H1 (cell line): ENCODE measurements at regions not wholly inside any gene's neighbourhood (a gene's known extent, or its start where the extent isn't known, plus 50 kb on each side); places are given as distances from the start of the nearest gene placed in this dataset.

Source experiments
- ASH2L ChIP-seq: fragments of 200-600, 300-600 bp; sonication (generic); IDR thresholded peaks from one replicate; pipeline ENCODE4 v1.7.1; 2017; ENCODE audit warnings: low read length
- BCL11A ChIP-seq, 2 experiments: IDR thresholded peaks; one replicate each; pipeline ENCODE4 v1.6.1; 2011; ENCODE audit warnings: low read depth in 2 of 2, low read length in 2 of 2, mild to moderate bottlenecking in 2 of 2
- CHD1 ChIP-seq: IDR thresholded peaks from 2 replicates; pipeline ENCODE4 v1.6.1; 2012; ENCODE audit warnings: low read depth, low read length, improper control_type of control experiment
- CHD7 ChIP-seq: fragments of 300-600 bp; sonication (generic); IDR thresholded peaks from 2 replicates; pipeline ENCODE4 v1.7.1; 2012; ENCODE audit warnings: low read length, moderate library complexity, mild to moderate bottlenecking, inconsistent platforms; ENCODE audit not compliant: insufficient replicate concordance
- FOSL1 ChIP-seq: IDR thresholded peaks from 2 replicates; pipeline ENCODE4 v1.6.1; 2011; ENCODE audit warnings: mild to moderate bottlenecking, low read depth, low read length, moderate library complexity; ENCODE audit not compliant: insufficient read depth
- HDAC6 ChIP-seq: IDR thresholded peaks from one replicate; pipeline ENCODE4 v1.7.1; 2012; ENCODE audit warnings: low read depth, mild to moderate bottlenecking, inconsistent platforms, low read length, moderate library complexity
- KDM5A ChIP-seq: fragments of 200-600 bp; IDR thresholded peaks from 2 replicates; pipeline ENCODE4 v1.7.1; 2012; ENCODE audit warnings: mild to moderate bottlenecking, low read length, inconsistent platforms, mixed read lengths
- NRF1 ChIP-seq: IDR thresholded peaks from 2 replicates; pipeline ENCODE4 v1.6.1; 2011; ENCODE audit warnings: mild to moderate bottlenecking, low read depth, low read length, improper control_type of control experiment
- SIN3A ChIP-seq, 2 experiments: IDR thresholded peaks in 1 of 2; conservative IDR thresholded peaks in 1 of 2; 2 replicates each; pipeline ENCODE4 v1.6.1; 2011 to 2012; ENCODE audit warnings: low read length in 2 of 2, improper control_type of control experiment in 1 of 2, low read depth in 1 of 2, mild to moderate bottlenecking in 1 of 2
- SP2 ChIP-seq: IDR thresholded peaks from 2 replicates; pipeline ENCODE4 v1.6.1; 2012; ENCODE audit warnings: mild to moderate bottlenecking, low read length, inconsistent platforms
- TAF1 ChIP-seq: IDR thresholded peaks from 2 replicates; pipeline ENCODE4 v1.6.1; 2011; ENCODE audit warnings: mild to moderate bottlenecking, low read depth, low read length
- ZNF274 ChIP-seq: IDR thresholded peaks from 2 replicates; pipeline ENCODE4 v1.7.0; 2012; ENCODE audit warnings: low read length, borderline replicate concordance; ENCODE audit errors: extremely low read depth

GRCh38 chr6:93789532-93789931 is 370.2 kb upstream of the EPHA7 start (continued):
- TF ChIP-seq CHD7 (no peak), SP2 (no peak), NRF1 (no peak), CHD1 (no peak), KDM5A (no peak), ASH2L (no peak), ZNF274 (no peak), HDAC6 (no peak), SIN3A (conservative IDR thresholded peaks at IDR 0.05 in 1 of 2, IDR thresholded peaks at IDR 0.05 in 1 of 2; ENCODE audit: low read depth in 1 of 2, low read length in 2 of 2) (no peak), BCL11A (IDR thresholded peaks at IDR 0.05; ENCODE audit: low read depth in 2 of 2, low read length in 2 of 2) (no peak), TAF1 (no peak), FOSL1 (no peak)
